ENCODE measurements at regions not wholly inside any gene's neighbourhood (a gene's known extent, or its start where the extent isn't known, plus 50 kb on each side); places are given as distances from the start of the nearest gene placed in this dataset.

DNA sequence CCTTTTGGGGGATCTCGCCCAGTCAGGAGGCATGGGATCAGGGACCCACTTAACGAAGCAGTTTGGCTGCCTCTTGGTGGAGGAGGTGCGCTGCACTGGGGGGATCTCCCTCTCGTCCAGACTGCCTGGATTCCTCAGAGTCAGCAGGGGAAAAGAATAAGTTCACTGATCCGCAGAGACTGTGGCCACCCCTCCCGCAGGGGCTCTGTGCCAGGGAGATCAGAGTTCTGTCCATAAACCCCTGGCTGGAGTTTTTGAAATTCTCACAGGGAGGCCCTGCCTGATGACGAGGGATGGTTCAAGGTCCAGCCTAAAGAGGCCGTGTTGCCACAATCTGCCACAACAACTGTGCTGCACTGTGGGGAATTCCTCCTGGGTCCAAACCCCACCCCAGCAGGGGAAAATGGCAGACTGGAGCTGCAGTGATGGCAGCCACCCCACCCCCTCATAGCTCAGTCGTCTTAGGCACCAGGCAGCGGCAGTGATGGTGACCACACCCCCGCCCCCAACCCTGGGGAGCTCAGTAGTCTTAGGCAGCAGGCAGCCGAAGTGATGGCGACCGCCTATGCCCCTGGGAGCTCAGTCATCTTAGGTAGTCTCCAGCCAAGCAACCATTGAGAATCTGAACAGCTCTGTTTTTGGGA lies 273.8 kb upstream of the USP25 start (continued):
- TF ChIP-seq ZNF20 (CRISPR knock-in tag; IDR thresholded peaks at IDR 0.05): no peak
- TF ChIP-seq TARDBP (CRISPR knock-in tag; IDR thresholded peaks at IDR 0.05): peak; percentile 66
- no peak for TF ChIP-seq ZNF563 (CRISPR knock-in tag; IDR thresholded peaks at IDR 0.05)
- peak; percentile 75; the same call in 1 of the 2 replicates for TF ChIP-seq RFXAP (CRISPR knock-in tag; IDR thresholded peaks at IDR 0.05; ENCODE audit: borderline replicate concordance)
- no peak for TF ChIP-seq KDM3A (CRISPR knock-in tag; IDR thresholded peaks at IDR 0.05; ENCODE audit: low read depth)
- TF ChIP-seq NFATC3 (CRISPR knock-in tag; IDR thresholded peaks at IDR 0.05): no peak
- peak; percentile 75 for TF ChIP-seq RXRB (CRISPR knock-in tag; IDR thresholded peaks at IDR 0.05; ENCODE audit: borderline replicate concordance)
- TF ChIP-seq ELF4 (CRISPR knock-in tag; IDR thresholded peaks at IDR 0.05; ENCODE audit: borderline replicate concordance): 0 out of 2 replicates have a peak, but pooled peaks have one; percentile 38
- TF ChIP-seq EED (CRISPR knock-in tag; IDR thresholded peaks at IDR 0.05): no peak
- no peak for TF ChIP-seq ATF5 (CRISPR knock-in tag; IDR thresholded peaks at IDR 0.05; ENCODE audit: low read depth)
- peak; percentile 60; the same call in 1 of the 2 replicates for TF ChIP-seq ZNF740 (CRISPR knock-in tag; IDR thresholded peaks at IDR 0.05)
- TF ChIP-seq SKI (IDR thresholded peaks at IDR 0.05; ENCODE audit: partially characterized antibody): peak; percentile 35
- 0 out of 2 replicates have a peak, but pooled peaks have one; percentile 28 for TF ChIP-seq ZNF550 (CRISPR knock-in tag; IDR thresholded peaks at IDR 0.05; ENCODE audit: borderline replicate concordance)
- TF ChIP-seq ZBTB10 (CRISPR knock-in tag; IDR thresholded peaks at IDR 0.05; ENCODE audit: borderline replicate concordance): no peak
- TF ChIP-seq, protein P1, sequence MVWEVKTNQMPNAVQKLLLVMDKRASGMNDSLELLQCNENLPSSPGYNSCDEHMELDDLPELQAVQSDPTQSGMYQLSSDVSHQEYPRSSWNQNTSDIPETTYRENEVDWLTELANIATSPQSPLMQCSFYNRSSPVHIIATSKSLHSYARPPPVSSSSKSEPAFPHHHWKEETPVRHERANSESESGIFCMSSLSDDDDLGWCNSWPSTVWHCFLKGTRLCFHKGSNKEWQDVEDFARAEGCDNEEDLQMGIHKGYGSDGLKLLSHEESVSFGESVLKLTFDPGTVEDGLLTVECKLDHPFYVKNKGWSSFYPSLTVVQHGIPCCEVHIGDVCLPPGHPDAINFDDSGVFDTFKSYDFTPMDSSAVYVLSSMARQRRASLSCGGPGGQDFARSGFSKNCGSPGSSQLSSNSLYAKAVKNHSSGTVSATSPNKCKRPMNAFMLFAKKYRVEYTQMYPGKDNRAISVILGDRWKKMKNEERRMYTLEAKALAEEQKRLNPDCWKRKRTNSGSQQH (CRISPR knock-in tag; IDR thresholded peaks at IDR 0.05; ENCODE audit: low read depth): no peak
- TF ChIP-seq PAF1 (CRISPR knock-in tag; IDR thresholded peaks at IDR 0.05): no peak
- TF ChIP-seq DMAP1 (CRISPR knock-in tag; IDR thresholded peaks at IDR 0.05): 0 out of 2 replicates have a peak, but pooled peaks have one; percentile 37
- TF ChIP-seq ZNF17 (CRISPR knock-in tag; IDR thresholded peaks at IDR 0.05): no peak
- TF ChIP-seq, protein P2, sequence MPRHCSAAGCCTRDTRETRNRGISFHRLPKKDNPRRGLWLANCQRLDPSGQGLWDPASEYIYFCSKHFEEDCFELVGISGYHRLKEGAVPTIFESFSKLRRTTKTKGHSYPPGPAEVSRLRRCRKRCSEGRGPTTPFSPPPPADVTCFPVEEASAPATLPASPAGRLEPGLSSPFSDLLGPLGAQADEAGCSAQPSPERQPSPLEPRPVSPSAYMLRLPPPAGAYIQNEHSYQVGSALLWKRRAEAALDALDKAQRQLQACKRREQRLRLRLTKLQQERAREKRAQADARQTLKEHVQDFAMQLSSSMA (CRISPR knock-in tag; IDR thresholded peaks at IDR 0.05): no peak
